SK-N-MC (cell line): ENCODE measurements at regions not wholly inside any gene's neighbourhood (a gene's known extent, or its start where the extent isn't known, plus 50 kb on each side); places are given as distances from the start of the nearest gene placed in this dataset.

ENCODE experiments used
- EZH2 ChIP-seq: fragments of 200-600 bp; sonication (generic); IDR thresholded peaks from one replicate; pipeline ENCODE4 v1.6.1; 2017; ENCODE audit warnings: antibody characterized with exemption
- POLR2AphosphoS5 ChIP-seq: IDR thresholded peaks from 2 replicates; pipeline ENCODE4 v1.6.1; 2012; ENCODE audit warnings: mild to moderate bottlenecking, low read depth, low read length, borderline replicate concordance

DNA sequence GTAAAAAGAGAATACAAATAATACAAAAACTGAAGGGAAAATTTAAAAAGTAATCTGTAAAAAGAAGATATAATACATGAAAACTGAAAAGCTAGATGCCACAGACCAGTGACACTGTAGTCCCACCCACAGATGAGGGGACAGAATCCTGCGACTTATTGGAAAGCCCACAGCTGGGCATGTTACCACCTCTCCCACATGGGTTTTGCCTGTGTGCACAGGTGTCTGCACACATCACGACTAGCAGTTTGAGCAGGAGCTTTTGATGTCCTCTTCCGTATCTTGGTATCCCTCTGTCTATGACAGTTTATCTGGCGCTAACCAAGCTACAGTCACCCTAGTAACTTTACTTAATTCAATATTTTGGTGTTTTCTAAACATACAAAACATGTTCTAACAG, 291.1 kb upstream of the EXOC2 start:
- no peak for TF ChIP-seq POLR2AphosphoS5
- no peak for TF ChIP-seq EZH2
